PC-3 (cell line): ENCODE measurements at regions not wholly inside any gene's neighbourhood (a gene's known extent, or its start where the extent isn't known, plus 50 kb on each side); places are given as distances from the start of the nearest gene placed in this dataset.

ENCODE experiments used
- ATAC-seq: fragments of 200-7000 bp; cut with Tn5 transposase; 2 replicates; pipeline ENCODE4 v1.9.1; 2020; ENCODE audit warnings: mild to moderate bottlenecking, moderate library complexity
- BruUV-seq: library from RNA; stranded (reverse); fragments of 400-500 nt; replicated peaks from 2 replicates; lab custom pipeline; 2021; lab: Mats Ljungman, UMichigan
- CTCF ChIA-PET: fragments of 300-600 bp; sonication (Branson Sonifier 250); formaldehyde crosslinking; loops from one replicate; lab custom pipeline; 2022; ENCODE audit warnings: antibody characterized with exemption; lab: Charles Lee
- POLR2A ChIA-PET: fragments of 300-600 bp; sonication (Branson Sonifier 250); formaldehyde crosslinking; loops from one replicate; lab custom pipeline; 2022; ENCODE audit warnings: antibody characterized with exemption; ENCODE audit not compliant: unreplicated experiment; lab: Charles Lee
- DNase-seq: peaks from one replicate; pipeline ENCODE4 v3.0.0-alpha.2; 2015
- H2AFZ ChIP-seq: fragments of 300-600 bp; sonication (generic); 2 replicates; pipeline ENCODE4 v1.6.0; 2016; ENCODE audit warnings: antibody characterized with exemption, low read length
- H3F3A ChIP-seq: fragments of 300-600 bp; sonication (generic); one replicate; pipeline ENCODE4 v1.6.0; 2017; ENCODE audit warnings: antibody characterized with exemption, low read length, control low read depth, mild to moderate bottlenecking; ENCODE audit not compliant: unreplicated experiment
- H3K27ac ChIP-seq: fragments of 300-600 bp; sonication (generic); 2 replicates; pipeline ENCODE4 v1.5.1; 2016; ENCODE audit warnings: mild to moderate bottlenecking, low read length
- H3K27me3 ChIP-seq: fragments of 300-600 bp; sonication (generic); 2 replicates; pipeline ENCODE4 v1.6.1; 2016; ENCODE audit warnings: low read length, mixed read lengths
- H3K36me3 ChIP-seq: fragments of 300-600 bp; sonication (generic); 2 replicates; pipeline ENCODE4 v1.6.1; 2016; ENCODE audit warnings: low read depth, mixed run types, low read length, mixed read lengths
- H3K4me1 ChIP-seq: fragments of 300-600 bp; sonication (generic); 2 replicates; pipeline ENCODE4 v1.5.1; 2016; ENCODE audit warnings: low read length; ENCODE audit not compliant: insufficient read depth
- H3K4me2 ChIP-seq: fragments of 300-600 bp; sonication (generic); 2 replicates; pipeline ENCODE4 v1.6.0; 2016; ENCODE audit warnings: low read length
- H3K4me3 ChIP-seq: fragments of 300-600 bp; sonication (generic); 2 replicates; pipeline ENCODE4 v1.5.1; 2016; ENCODE audit warnings: mild to moderate bottlenecking, low read length, mixed read lengths
- H3K79me2 ChIP-seq: fragments of 300-600 bp; sonication (generic); 2 replicates; pipeline ENCODE4 v1.6.1; 2017; ENCODE audit warnings: low read length, mixed read lengths
- H3K9ac ChIP-seq: fragments of 300-600 bp; sonication (generic); 2 replicates; pipeline ENCODE4 v1.6.0; 2016; ENCODE audit warnings: mild to moderate bottlenecking, low read length
- H3K9me2 ChIP-seq: fragments of 300-600 bp; sonication (generic); replicated peaks from 2 replicates; pipeline ENCODE4 v1.6.1; 2016; ENCODE audit warnings: mixed run types, low read length, mixed read lengths
- H3K9me3 ChIP-seq: fragments of 300-600 bp; sonication (generic); 2 replicates; pipeline ENCODE4 v1.6.1; 2016; ENCODE audit warnings: low read length, mixed read lengths
- H4K20me1 ChIP-seq: fragments of 300-600 bp; sonication (generic); 2 replicates; pipeline ENCODE4 v1.6.1; 2016; ENCODE audit warnings: low read length, mixed read lengths
- EZH2 ChIP-seq: fragments of 300-600 bp; sonication (generic); IDR thresholded peaks from one replicate; pipeline ENCODE4 v1.6.1; 2017; ENCODE audit warnings: antibody characterized with exemption, mild to moderate bottlenecking, low read length; ENCODE audit not compliant: unreplicated experiment
- EZH2phosphoT487 ChIP-seq: fragments of 300-600 bp; sonication (generic); IDR thresholded peaks from 2 replicates; pipeline ENCODE4 v1.6.1; 2018; ENCODE audit warnings: mild to moderate bottlenecking, antibody characterized with exemption, low read length, borderline replicate concordance
- intact Hi-C: fragments of 100-400 bp; cut with micrococcal nuclease; formaldehyde crosslinking; loops from 2 replicates; pipeline ENCODE4 v1.9.0; 2023
- TF ChIP-seq, protein P1 (sequence below): fragments of 300-600 bp; sonication (generic); conservative IDR thresholded peaks from 2 replicates; pipeline ENCODE4 v1.5.1; 2017; ENCODE audit warnings: antibody characterized with exemption, low read depth, mild to moderate bottlenecking, low read length

DNA sequence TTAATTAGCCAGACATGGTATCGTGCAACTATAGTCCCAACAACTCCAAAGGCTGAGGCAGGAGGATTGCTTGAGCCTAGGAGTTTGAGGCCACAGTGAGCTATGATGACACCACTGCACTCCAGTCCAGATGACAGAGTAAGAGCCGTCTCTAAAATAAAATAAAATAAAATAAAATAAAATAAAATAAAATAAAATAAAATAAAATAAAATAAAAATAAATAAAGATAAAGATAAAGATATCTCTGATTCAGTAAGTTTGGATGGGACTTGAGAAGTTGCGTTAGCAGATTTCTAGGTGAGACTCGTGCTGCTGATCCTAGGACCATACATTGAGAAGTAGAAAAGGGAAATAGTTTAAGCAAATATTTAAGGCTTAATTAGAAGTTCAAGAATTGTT is 254.8 kb upstream of the FAM241A start:
- H4K20me1 ChIP-seq = no peaks in the 10 kb centered on the region
- intact Hi-C loops = no loop called here
- H3K9ac ChIP-seq = no peak overlapping the region
- H3K9me3 ChIP-seq = no peaks in the 10 kb centered on the region
- ATAC-seq (no peak), DNase-seq (no peak)
- no peaks in the 10 kb centered on the region for H3K79me2 ChIP-seq
- TF ChIP-seq EZH2 = no peak
- TF ChIP-seq, protein P1, sequence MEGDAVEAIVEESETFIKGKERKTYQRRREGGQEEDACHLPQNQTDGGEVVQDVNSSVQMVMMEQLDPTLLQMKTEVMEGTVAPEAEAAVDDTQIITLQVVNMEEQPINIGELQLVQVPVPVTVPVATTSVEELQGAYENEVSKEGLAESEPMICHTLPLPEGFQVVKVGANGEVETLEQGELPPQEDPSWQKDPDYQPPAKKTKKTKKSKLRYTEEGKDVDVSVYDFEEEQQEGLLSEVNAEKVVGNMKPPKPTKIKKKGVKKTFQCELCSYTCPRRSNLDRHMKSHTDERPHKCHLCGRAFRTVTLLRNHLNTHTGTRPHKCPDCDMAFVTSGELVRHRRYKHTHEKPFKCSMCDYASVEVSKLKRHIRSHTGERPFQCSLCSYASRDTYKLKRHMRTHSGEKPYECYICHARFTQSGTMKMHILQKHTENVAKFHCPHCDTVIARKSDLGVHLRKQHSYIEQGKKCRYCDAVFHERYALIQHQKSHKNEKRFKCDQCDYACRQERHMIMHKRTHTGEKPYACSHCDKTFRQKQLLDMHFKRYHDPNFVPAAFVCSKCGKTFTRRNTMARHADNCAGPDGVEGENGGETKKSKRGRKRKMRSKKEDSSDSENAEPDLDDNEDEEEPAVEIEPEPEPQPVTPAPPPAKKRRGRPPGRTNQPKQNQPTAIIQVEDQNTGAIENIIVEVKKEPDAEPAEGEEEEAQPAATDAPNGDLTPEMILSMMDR = no peak
- TF ChIP-seq EZH2phosphoT487 = no peak
- BruUV-seq = no TSS peak
- POLR2A ChIA-PET = no interaction called here
- H3K4me1 ChIP-seq = no peaks in the 10 kb centered on the region
- H3K36me3 ChIP-seq = no peaks in the 10 kb centered on the region
- no peak overlapping the region for H3K4me2 ChIP-seq
- H3K27ac ChIP-seq = no peak overlapping the region
- H3F3A ChIP-seq = no peaks in the 10 kb centered on the region
- no peaks in the 10 kb centered on the region for H3K9me2 ChIP-seq
- H2AFZ ChIP-seq = no peak overlapping the region
- CTCF ChIA-PET = no interaction called here
- H3K27me3 ChIP-seq = peaks cover 11% of the 10 kb centered on the region; the same call in 1 of the 2 replicates
- no peak overlapping the region for H3K4me3 ChIP-seq

DNA sequence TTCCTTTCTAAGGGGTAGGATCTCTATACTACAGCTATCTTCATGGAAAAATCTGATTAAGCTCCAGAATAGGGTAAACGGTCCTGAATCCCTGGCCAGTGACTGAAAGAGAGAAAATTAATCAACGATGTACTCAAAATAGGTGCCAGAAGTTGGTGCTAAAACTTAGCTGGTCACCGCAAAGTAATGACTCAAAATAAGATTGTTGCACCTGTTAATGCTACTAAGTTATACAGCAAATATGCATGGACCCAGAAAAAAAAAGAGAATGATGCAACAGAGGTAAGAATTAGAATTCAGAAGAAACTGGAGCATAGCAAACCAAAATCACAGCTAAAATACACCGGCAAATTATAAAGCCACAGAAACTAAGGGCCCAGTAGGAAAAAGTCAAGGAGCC is 239.7 kb upstream of the FAM241A start:
- Histone ChIP-seq H3K4me2 (no peak overlapping the region), H3K9ac (no peak overlapping the region), H2AFZ (no peak overlapping the region), H3K79me2 (no peaks in the 10 kb centered on the region), H3K4me1 (no peaks in the 10 kb centered on the region), H3K27me3 (peaks cover 10% of the 10 kb centered on the region; the same call in 1 of the 2 replicates), H3K9me3 (no peaks in the 10 kb centered on the region), H3F3A (no peaks in the 10 kb centered on the region), H4K20me1 (no peaks in the 10 kb centered on the region), H3K9me2 (no peaks in the 10 kb centered on the region), H3K27ac (no peak overlapping the region), H3K36me3 (no peaks in the 10 kb centered on the region), H3K4me3 (no peak overlapping the region)
- no peak for ATAC-seq
- ChIA-PET POLR2A (no interaction called here), CTCF (no interaction called here)
- TF ChIP-seq EZH2 (no peak), EZH2phosphoT487 (no peak)
- TF ChIP-seq, protein P1 = no peak
- intact Hi-C loops = no loop called here
- BruUV-seq = no TSS peak
- no peak for DNase-seq

DNA sequence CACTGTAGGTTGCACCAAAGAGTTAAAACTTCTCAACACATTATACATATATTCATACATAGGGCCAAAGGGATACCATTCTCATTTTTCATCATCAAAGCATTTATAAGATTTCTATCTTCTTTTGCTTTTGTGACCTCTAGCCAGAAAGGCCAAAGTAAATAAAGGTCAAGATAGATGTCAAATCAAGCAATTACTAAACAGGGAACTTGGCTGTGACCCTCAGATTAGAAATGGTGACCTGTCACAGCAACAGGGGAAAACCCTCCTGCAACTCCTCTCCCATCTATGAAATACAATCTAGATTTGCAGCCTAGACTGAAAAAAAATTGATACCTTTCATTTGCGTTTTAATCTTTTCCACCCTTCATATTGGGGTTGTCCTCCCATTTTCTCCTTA is 225.6 kb upstream of the FAM241A start:
- no peaks in the 10 kb centered on the region for H3K9me3 ChIP-seq
- no peaks in the 10 kb centered on the region for H3K4me1 ChIP-seq
- CTCF ChIA-PET = no interaction called here
- intact Hi-C loops = no loop called here
- DNase-seq = no peak
- H3K4me2 ChIP-seq = no peak overlapping the region
- no peak overlapping the region for H2AFZ ChIP-seq
- H3K36me3 ChIP-seq = no peaks in the 10 kb centered on the region
- TF ChIP-seq EZH2phosphoT487 (no peak), EZH2 (no peak)
- TF ChIP-seq, protein P1 = no peak
- no peaks in the 10 kb centered on the region for H3K79me2 ChIP-seq
- no peak overlapping the region for H3K27ac ChIP-seq
- BruUV-seq = no TSS peak
- no peak overlapping the region for H3K9ac ChIP-seq
- ATAC-seq = no peak
- H3F3A ChIP-seq = no peaks in the 10 kb centered on the region
- POLR2A ChIA-PET = no interaction called here
- peaks cover 19% of the 10 kb centered on the region; the same call in 1 of the 2 replicates for H3K27me3 ChIP-seq
- no peak overlapping the region for H3K4me3 ChIP-seq
- no peaks in the 10 kb centered on the region for H4K20me1 ChIP-seq
- H3K9me2 ChIP-seq = no peaks in the 10 kb centered on the region
